DMS53 treated with DMSO at 0.1 percent for 48 hours (cell line): ENCODE measurements at regions not wholly inside any gene's neighbourhood (a gene's known extent, or its start where the extent isn't known, plus 50 kb on each side); places are given as distances from the start of the nearest gene placed in this dataset.

Source experiments
- DNase-seq: peaks from one replicate; lab custom pipeline; 2025; ENCODE audit not compliant: unreplicated experiment; lab: John Stamatoyannopoulos, UW

- no peak for DNase-seq
Measured at GRCh38 chr2:64363140-64363539, 90.8 kb upstream of the LGALSL start.

GRCh38 chr2:64363848-64364247 is 90.1 kb upstream of the LGALSL start:
- DNase-seq, result no peak

DNA sequence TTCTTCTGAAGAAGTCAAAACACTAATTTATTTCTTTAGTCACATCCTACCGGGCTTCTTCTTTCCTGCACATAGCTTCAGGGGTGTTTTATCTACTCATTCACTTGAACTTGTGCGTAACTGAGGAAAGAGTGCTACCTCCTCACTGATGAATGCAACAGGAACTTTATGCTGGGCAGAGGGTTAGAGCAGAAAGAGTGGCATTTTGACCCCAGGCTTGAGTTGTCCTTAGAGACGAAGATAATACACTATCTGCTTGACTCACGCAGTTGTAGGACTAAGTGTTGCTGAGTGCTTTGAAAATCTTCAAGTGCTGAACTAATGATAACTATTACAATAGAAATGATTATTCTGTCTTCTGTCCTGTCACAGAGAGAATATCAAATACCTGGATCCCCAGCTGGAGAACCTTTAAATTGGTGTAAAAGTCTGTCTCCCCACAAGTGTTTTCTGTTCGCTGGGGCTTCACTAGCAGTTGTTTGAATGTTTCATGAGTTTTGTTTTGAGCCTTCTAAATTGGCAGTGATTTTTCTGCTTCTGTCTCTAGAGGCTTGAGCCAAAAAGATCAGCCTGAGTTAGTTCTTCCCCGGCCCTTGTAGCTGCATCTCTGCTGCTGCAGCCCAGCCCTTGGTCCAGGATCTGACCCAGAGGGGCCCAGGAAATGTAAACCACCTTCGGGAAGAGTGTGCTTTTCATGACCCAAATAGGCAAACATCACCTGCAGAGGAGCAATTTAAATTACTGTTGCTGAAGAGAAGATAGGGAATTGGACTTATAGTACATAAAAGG is 86.3 kb upstream of the LGALSL start:
- no peak for DNase-seq

- DNase-seq, result no peak
Measured at GRCh38 chr2:64369706-64370105, 84.3 kb upstream of the LGALSL start.

DNA sequence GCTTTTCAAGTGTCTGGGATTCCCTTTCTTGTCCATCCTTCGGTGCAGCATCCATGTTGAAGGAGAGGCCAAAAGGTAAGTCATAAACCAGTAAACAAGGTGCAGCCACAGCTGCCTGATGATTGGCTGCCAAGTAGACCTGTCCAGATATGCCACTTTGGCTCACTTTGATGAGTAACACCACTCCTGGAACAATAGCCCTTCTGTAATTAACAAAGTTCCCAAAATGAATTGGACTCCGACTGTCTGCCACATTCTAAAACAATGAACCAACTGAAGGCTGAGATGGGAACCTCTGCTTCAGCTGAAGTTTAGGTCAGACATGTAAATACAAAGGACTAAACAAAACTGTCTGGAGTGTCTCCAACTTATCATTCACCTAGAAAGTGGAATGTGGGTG is 82.2 kb upstream of the LGALSL start:
- DNase-seq, result no peak

GRCh38 chr2:64374686-64375085 is 79.3 kb upstream of the LGALSL start:
- no peak for DNase-seq

DNA sequence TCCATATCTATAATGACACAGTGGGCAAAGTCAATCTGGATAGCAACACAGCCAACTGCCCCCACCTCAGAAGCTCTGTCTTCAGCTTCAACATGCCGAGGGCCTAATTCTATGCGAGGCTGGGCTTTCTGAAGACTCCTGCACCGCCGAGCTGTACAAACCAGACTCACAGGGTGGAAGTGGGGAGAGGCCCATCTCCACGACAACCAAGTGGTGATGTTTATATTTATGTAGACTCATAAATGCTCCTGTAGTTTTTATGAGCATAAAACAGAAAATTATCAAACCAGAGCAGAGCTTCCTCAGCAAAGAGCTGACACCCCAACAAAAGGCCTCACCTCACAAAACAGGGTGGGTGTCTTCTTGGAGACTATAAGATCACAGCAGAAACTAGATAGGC is 77.0 kb upstream of the LGALSL start:
- DNase-seq, result no peak

DNA sequence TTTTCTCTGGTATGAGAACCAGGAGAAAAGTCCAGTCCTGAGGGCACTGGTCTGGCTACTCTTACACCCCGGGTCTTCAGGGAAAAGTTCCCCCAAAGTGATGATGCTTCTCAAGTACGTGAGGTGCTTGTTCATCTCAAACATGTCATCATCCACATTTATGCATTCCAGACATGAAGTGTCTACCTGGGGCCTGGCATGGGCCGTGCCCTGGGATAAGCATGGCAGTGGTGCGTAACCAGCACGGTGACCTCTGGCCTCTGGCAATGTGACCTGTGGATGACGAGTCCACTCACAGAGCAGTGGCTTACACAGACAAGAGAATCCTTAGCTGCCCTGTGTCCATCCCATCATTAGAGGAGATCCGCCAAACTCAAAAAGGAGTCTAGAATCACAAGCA is 74.8 kb upstream of the LGALSL start:
- DNase-seq, result no peak

DNA sequence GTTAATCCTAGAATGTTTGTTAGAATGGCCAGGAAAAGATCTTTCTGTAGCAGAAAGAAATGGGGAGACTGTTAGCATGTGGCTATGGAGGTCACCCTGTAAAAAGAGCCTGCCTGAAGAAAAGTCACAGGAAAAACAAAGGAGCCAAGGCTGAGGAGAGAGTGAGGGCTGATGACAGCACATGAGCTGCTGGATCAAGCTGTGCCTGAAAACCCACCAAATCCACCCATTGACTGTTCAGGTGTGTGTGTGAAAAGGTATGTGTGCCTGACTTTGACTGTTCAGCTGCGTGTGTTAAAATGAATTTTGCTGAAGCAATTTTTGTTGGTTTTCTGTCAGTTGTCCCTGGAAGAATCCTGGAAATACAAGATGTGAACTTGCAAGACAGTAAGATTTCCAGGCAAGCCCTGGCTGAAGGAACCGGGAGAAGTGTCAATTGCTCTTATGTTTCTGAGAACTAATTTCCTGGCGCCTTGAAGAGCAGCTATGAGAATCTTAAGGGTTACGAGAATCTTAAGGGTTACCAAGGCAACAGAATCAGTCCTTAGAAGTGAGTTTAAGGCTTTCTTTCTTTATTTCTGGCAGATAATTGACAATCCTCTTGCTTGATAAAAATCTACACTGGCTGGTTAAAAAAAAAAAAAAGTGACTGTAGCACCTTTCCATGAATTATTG is 73.0 kb upstream of the LGALSL start:
- DNase-seq, result no peak

DNA sequence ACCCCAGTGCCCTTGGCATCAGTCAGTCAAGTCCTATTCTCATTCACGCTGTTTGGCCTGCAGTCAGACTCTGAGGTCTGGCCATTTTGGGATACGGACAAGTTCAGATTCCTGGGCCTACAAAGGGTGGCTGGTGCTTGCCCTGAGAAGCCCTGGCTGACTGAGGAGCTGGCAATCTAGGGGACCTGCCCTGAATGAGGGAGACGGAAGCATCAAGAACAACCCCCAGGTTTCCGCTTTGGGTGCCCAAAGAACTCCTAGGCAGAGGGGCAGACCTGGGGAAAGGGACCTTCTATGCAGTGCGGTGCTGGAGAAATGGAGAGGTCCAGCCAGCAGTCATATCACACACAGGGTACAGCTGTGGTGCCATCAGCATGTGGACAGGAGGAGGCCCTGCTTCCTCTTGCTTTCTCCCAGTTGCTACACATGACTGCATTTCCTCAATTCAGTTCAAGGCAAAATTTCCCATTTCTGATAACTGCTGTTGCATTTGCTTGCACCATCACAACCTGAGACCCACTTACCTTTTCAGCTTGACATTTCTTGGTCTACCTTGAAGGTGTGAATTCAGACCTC is 70.9 kb upstream of the LGALSL start:
- no peak for DNase-seq

DNA sequence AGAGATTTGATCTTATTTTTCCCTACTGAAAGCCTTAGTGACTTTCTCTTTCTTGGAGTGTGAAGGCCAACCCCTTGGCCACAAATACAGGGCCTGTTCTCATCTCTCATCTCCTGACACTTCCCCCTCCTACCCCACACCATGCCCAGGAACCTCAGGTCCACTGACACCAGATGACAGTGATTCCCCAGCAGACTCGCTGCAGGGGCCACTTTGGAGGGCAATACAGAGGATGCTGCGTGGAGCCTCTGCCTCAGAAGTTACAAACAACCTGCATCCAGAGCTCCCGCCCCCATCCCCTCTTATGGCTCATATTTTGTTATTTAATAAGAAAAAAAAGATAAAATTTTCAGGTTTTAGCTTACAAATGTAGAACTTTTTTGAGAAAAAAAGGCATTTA is 70.1 kb upstream of the LGALSL start:
- no peak for DNase-seq

- no peak for DNase-seq
Measured at GRCh38 chr2:64386676-64387075, 67.3 kb upstream of the LGALSL start.

DNA sequence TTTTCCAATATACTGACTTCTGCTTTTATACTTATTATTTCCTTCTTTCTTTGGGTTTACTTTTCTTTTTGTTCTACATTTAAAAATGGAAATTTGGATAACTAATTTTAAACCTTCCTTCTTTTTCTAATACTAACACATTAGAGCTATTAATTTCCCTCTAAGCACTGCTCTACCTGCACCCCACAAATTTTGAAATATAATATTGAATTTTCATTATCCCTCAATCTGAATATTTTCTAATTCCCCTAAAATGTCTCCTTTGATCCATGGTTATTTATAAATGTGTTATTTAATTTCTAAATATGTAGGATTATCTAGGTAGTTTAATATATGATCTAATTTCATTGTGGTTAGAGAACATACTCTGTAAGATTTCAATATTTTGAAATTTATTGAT is 63.4 kb upstream of the LGALSL start:
- DNase-seq, result no peak

DNA sequence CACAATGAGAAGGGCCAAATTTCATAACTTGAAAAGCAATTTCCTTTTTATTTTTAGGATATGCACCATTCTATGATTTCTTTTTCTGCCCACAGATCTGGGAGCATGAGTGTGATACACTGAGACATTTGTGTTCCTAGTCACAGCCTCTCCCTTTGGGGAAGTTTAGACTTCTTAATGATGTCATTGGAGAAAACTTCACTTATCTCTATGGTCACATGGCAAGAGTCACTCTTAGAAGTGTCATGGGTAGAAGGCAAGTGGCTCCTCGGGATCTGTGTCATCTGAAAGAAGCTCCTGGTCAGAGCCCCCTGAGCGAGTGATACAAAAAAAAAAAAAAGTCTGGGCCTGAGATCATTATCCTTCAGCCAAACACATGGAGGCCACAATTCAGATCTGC is 62.5 kb upstream of the LGALSL start:
- DNase-seq, result no peak

GRCh38 chr2:64391940-64392339 is 62.0 kb upstream of the LGALSL start:
- DNase-seq, result no peak

DNA sequence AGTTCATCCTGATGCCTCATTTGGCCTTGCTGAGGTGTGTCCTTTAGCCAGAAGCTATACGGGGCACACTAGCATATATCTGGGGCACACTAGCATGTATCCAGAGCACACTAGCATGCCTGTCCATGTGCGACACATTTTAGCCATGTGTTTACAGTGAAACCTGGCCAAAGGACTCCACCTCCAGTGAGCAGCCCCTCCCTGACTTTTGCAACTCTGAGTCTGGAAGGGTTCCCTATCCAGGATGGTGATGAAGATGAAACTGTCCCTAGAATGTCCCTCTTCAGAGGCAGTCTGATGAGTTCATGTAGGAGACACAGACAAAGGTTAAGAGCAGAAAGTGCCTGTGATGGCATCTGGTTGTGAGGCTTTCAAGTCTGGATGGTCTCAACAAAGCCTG is 61.4 kb upstream of the LGALSL start:
- no peak for DNase-seq

GRCh38 chr2:64393383-64394010 is 60.5 kb upstream of the LGALSL start:
- DNase-seq, result no peak

- DNase-seq, result no peak
Measured at GRCh38 chr2:64394153-64394552, 59.8 kb upstream of the LGALSL start.

DNA sequence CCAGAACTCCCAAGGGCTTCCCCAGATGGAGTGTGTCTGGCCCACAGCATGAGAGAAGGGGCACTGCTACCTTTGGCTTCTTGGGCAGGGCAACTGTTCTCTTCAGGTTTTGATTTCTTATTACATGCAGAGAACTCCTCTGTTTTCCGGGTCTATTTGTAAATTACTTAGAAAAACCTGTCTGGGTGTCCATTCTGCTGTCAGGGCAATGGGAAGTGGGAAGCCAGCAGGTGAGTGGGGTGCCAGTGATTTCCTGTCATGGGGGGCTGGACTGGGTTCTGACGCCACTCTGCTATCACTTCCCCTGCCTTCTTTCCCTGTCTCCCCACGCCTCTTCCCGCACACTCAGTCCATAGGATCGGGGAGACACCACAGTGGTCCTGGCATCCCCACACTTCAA is 58.0 kb upstream of the LGALSL start:
- no peak for DNase-seq

GRCh38 chr2:64396551-64396950 is 57.4 kb upstream of the LGALSL start:
- no peak for DNase-seq

DNA sequence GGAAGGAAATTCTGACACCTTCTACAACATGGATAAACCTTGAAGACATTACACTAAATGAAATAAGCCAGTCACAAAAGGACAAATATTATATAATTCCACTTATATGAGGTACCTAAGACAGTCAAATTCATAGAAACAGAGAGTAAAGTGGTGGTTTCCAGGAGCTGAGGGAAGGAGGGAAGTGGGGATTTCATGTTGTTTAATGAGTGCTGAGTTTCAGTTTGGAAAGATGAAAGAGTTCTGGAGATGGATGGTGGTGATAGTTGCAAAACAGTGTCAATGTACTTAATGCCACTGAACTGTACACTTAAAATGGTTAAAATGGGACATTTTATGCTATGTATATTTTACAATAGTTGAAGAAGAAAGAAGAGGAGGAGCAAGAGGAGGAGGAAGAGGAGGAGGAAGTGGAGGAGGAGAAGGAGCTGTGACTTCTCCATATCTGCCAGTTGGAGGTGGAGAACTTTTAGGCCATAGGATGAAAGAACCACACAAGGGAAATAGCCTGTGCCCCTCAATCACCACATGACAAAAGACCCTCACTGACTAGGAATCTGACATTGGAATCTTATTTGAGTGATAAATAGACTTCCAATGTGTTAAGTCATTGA is 55.3 kb upstream of the LGALSL start:
- DNase-seq, result no peak

DNA sequence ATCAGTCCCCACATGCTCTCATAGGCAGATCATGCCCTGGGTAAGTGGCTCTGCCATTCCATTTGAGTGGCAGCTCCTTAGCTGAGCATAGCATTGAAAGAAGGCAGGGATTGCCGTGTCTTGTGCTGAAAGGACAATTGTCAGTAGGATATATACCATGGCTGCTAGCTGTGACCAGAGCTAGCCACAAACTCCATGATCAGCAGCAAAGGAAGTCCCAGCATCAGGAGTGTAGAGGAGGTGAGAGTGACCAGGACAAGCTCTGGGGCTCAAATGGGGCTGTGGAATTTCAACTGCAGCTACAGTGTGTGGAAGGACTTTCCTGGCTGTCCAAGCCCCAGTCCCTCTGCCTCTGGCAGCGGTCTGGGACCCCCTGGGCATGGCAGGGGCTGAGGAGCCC is 54.4 kb upstream of the LGALSL start:
- DNase-seq, result no peak
